Kidney (tissue), 13 donors: ENCODE measurements at regions not wholly inside any gene's neighbourhood (a gene's known extent, or its start where the extent isn't known, plus 50 kb on each side); places are given as distances from the start of the nearest gene placed in this dataset.

Source experiments
- DNase-seq, 5 donors: peaks; one replicate each; pipeline ENCODE4 v3.0.0-alpha.2; 2013 to 2020
- FAIRE-seq: peaks from 2 replicates; lab custom pipeline; 2012; peaks lifted over from hg19 to GRCh38; lab: Jason Lieb, UNC
- H3K27ac ChIP-seq, 2 donors: one replicate each; pipeline ENCODE4 v1.7.0; 2013; ENCODE audit warnings: low read depth in 2 of 2, low read length in 2 of 2, inconsistent platforms in 1 of 2
- H3K27me3 ChIP-seq: one replicate; pipeline ENCODE4 v1.7.1; 2013; ENCODE audit warnings: low read length, inconsistent platforms; ENCODE audit not compliant: control insufficient read depth, insufficient read depth
- H3K36me3 ChIP-seq, 3 donors: one replicate each; pipeline versions ENCODE4 v1.7.0 to v1.7.1; 2013; ENCODE audit warnings: low read length in 3 of 3, control low read depth in 1 of 3, inconsistent platforms in 1 of 3; ENCODE audit not compliant: insufficient read depth in 3 of 3, control insufficient read depth in 2 of 3
- H3K4me1 ChIP-seq, 3 donors: one replicate each; pipeline versions ENCODE4 v1.7.0 to v1.7.1; 2013; ENCODE audit warnings: low read length in 3 of 3, inconsistent platforms in 1 of 3, low read depth in 1 of 3; ENCODE audit not compliant: control insufficient read depth in 2 of 3, insufficient read depth in 2 of 3
- H3K4me3 ChIP-seq, 3 donors: one replicate each; pipeline versions ENCODE4 v1.7.0 to v1.8.1; 2013; ENCODE audit warnings: low read length in 3 of 3, control low read depth in 1 of 3, inconsistent platforms in 1 of 3
- H3K9ac ChIP-seq, 3 donors: one replicate each; pipeline versions ENCODE4 v1.7.0 to v1.7.1; 2013; ENCODE audit warnings: low read length in 3 of 3, control low read depth in 1 of 3, inconsistent platforms in 1 of 3
- H3K9me3 ChIP-seq, 3 donors: one replicate each; pipeline versions ENCODE4 v1.7.0 to v1.7.1; 2013; ENCODE audit warnings: low read length in 3 of 3, control low read depth in 1 of 3, inconsistent platforms in 1 of 3; ENCODE audit not compliant: control insufficient read depth in 2 of 3, insufficient read depth in 1 of 3
- intact Hi-C: fragments of 100-400 bp; cut with DNase I; formaldehyde crosslinking; loops from one replicate; pipeline ENCODE4 v1.11.1; 2022
- TF ChIP-seq, protein P1 (sequence below): IDR thresholded peaks from 3 replicates; pipeline ENCODE4 v1.5.1; 2012; ENCODE audit warnings: mild to moderate bottlenecking, moderate library complexity, borderline replicate concordance; ENCODE audit not compliant: insufficient read depth; ENCODE audit errors: extremely low read depth
- donor health status: control.
- donor health status: control.
- donor health status: control.
- donor health status: control.
- donor health status: control.
- donor health status: DM: yes; HTN: yes; CAD: no.
- donor health status: Normal renal cell carcinoma (clear cell type).

GRCh38 chrX:19172741-19173140 lies 50.5 kb upstream of the ADGRG2 start:
- no peaks in the 10 kb centered on the region for H3K4me1 ChIP-seq
- no peaks in the 10 kb centered on the region for H3K27me3 ChIP-seq
- no peak overlapping the region for H3K9ac ChIP-seq
- H3K9me3 ChIP-seq = peaks cover 0 to 2% (median 0%) of the 10 kb centered on the region in 3 donors
- TF ChIP-seq, protein P1, sequence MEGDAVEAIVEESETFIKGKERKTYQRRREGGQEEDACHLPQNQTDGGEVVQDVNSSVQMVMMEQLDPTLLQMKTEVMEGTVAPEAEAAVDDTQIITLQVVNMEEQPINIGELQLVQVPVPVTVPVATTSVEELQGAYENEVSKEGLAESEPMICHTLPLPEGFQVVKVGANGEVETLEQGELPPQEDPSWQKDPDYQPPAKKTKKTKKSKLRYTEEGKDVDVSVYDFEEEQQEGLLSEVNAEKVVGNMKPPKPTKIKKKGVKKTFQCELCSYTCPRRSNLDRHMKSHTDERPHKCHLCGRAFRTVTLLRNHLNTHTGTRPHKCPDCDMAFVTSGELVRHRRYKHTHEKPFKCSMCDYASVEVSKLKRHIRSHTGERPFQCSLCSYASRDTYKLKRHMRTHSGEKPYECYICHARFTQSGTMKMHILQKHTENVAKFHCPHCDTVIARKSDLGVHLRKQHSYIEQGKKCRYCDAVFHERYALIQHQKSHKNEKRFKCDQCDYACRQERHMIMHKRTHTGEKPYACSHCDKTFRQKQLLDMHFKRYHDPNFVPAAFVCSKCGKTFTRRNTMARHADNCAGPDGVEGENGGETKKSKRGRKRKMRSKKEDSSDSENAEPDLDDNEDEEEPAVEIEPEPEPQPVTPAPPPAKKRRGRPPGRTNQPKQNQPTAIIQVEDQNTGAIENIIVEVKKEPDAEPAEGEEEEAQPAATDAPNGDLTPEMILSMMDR = no peak
- H3K36me3 ChIP-seq = no peaks in the 10 kb centered on the region
- no peak overlapping the region for H3K4me3 ChIP-seq
- FAIRE-seq (no peak), DNase-seq (no peak)
- no peak overlapping the region for H3K27ac ChIP-seq
- intact Hi-C loops = no loop called here

DNA sequence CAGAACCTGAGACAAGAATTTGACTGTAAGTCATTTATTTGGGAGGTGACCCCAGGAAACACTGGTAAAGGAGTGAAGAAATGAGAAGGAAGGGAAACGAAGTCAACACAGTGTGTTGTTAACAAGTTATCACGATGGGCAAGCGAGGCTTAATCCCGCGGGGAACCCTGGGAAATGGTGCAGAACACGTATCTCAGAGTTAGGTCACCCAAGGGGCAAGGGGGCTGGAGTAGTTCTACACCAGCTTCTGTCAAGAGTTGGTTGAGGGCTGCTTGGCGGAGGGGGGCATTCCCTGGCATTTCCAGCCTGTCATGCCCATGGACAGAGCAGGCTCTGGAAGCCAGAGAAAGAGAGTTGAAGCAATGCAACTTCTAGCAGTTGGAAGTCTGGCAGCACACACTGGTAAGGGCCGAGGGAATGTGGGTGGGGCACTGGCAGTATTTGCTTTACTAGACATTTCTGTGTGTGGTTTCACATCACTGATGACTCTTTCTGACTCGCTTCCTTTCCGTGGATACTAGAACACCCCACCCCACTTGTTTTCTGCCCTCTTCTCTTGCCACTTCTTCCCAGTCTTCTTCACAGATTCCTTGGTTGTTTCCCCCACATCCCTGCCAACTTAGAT lies 52.2 kb upstream of the ADGRG2 start:
- FAIRE-seq = no peak
- no peak overlapping the region for H3K27ac ChIP-seq

DNA sequence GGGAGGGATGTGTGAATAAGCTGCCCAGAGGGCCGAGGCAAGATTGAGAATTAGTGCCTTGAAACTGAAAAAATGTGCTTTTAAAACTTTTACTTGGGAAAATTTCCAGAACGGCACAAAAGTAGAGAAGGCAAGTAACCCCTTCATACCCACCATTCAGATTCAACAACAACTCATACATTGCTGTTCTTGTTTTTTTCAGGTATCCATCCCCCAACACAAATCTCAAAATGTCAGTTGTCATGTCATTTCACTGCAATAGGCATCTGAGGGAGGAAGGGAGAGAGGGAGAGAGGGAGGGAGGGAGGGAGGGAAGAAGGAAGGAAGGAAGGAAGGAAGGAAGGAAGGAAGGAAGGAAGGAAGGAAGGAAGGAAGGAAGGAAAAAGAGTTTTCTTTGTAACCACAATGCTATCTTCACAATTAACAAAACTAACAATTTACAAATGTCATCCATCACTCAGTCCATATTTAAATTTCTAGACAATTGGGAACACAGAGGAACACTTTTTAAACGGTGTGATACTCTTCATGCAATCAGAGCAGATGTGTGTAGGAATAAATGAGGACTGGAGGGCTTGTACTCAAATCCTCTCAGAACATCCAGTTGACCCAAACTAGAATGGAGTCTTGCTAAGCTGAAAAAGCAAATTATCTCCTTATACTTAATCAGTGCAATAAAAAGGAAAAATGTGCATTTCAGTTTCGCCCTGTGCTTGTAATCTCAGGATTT lies 54.8 kb upstream of the ADGRG2 start:
- TF ChIP-seq, protein P1 = no peak
- H3K27me3 ChIP-seq = no peaks in the 10 kb centered on the region
- intact Hi-C loops = no loop called here
- FAIRE-seq (no peak), DNase-seq (no peak)
- no peak overlapping the region for H3K27ac ChIP-seq
- no peaks in the 10 kb centered on the region for H3K4me1 ChIP-seq
- no peaks in the 10 kb centered on the region for H3K36me3 ChIP-seq
- no peaks in the 10 kb centered on the region for H3K9me3 ChIP-seq
- H3K4me3 ChIP-seq = no peak overlapping the region
- H3K9ac ChIP-seq = no peak overlapping the region

More for the DNA sequence above, 52.2 kb upstream of the ADGRG2 start:
- Histone ChIP-seq H3K4me3 (no peak overlapping the region), H3K9ac (no peak overlapping the region), H3K9me3 (no peaks in the 10 kb centered on the region), H3K36me3 (no peaks in the 10 kb centered on the region), H3K27me3 (no peaks in the 10 kb centered on the region), H3K4me1 (no peaks in the 10 kb centered on the region)
- no peak for DNase-seq
- intact Hi-C loops = no loop called here
- TF ChIP-seq, protein P1 = no peak
